ENCODE measurements at regions not wholly inside any gene's neighbourhood (a gene's known extent, or its start where the extent isn't known, plus 50 kb on each side); places are given as distances from the start of the nearest gene placed in this dataset.
A peak's percentile ranks its signal among the peaks of the same experiment; 100 is the strongest.

- Mint-ChIP-seq H3K4me3 (no peak overlapping the region), H3K9me3 (no peaks in the 10 kb centered on the region), H3K4me1 (no peaks in the 10 kb centered on the region), H3K36me3 (no peaks in the 10 kb centered on the region), H3K27ac (no peak overlapping the region), H3K27me3 (peaks cover 1 to 4% of the 10 kb centered on the region in 2 donors)
- CTCF ChIA-PET, result no interaction called here
- WGBS (ENCODE audit: insufficient coverage), result 67% methylated on average over 1 of the region's 1 CpG
- Histone ChIP-seq H3K9me3 (no peaks in the 10 kb centered on the region), H3K36me3 (ENCODE audit: control insufficient read depth in 2 of 2, extremely low read depth in 1 of 2, insufficient read depth in 1 of 2, low read length in 1 of 2) (no peaks in the 10 kb centered on the region), H3K27me3 (replicated peaks in 1 of 2; ENCODE audit: control insufficient read depth in 2 of 2, extremely low read depth in 1 of 2, insufficient read depth in 2 of 2, low read length in 1 of 2) (no peaks in the 10 kb centered on the region), H3K4me3 (ENCODE audit: control insufficient read depth in 1 of 2, extremely low read depth in 1 of 2, low read length in 1 of 2) (no peak overlapping the region), H3K27ac (ENCODE audit: low read length) (no peak overlapping the region), H3K4me1 (ENCODE audit: control insufficient read depth in 1 of 2, extremely low read depth in 1 of 2, insufficient read depth in 2 of 2, low read length in 2 of 2) (no peaks in the 10 kb centered on the region)
- DNase-seq, result no peak
- POLR2A ChIA-PET, result no interaction called here
- no peak for ATAC-seq (replicated peaks in 1 of 4)
Observed at GRCh38 chr3:81913886-81914663, 152.6 kb upstream of the GBE1 start.

- DNase-seq, result no peak
- H3K4me3 Mint-ChIP-seq, result no peak overlapping the region
- Histone ChIP-seq H3K9me3 (no peaks in the 10 kb centered on the region), H3K27ac (ENCODE audit: low read length) (no peak overlapping the region), H3K4me1 (ENCODE audit: control insufficient read depth in 1 of 2, extremely low read depth in 1 of 2, insufficient read depth in 2 of 2, low read length in 2 of 2) (no peaks in the 10 kb centered on the region), H3K36me3 (ENCODE audit: control insufficient read depth in 2 of 2, extremely low read depth in 1 of 2, insufficient read depth in 1 of 2, low read length in 1 of 2) (no peaks in the 10 kb centered on the region), H3K4me3 (ENCODE audit: control insufficient read depth in 1 of 2, extremely low read depth in 1 of 2, low read length in 1 of 2) (no peak overlapping the region), H3K27me3 (replicated peaks in 1 of 2; ENCODE audit: control insufficient read depth in 2 of 2, extremely low read depth in 1 of 2, insufficient read depth in 2 of 2, low read length in 1 of 2) (no peaks in the 10 kb centered on the region)
- WGBS (ENCODE audit: insufficient coverage), result no CpG with 5 or more reads among the region's 2 CpGs
- no peaks in the 10 kb centered on the region for H3K9me3 Mint-ChIP-seq
- no peaks in the 10 kb centered on the region for H3K36me3 Mint-ChIP-seq
- ATAC-seq (replicated peaks in 1 of 4), result no peak
- H3K4me1 Mint-ChIP-seq, result no peaks in the 10 kb centered on the region
- peaks cover 0 to 7% of the 10 kb centered on the region in 2 donors for H3K27me3 Mint-ChIP-seq
- H3K27ac Mint-ChIP-seq, result no peak overlapping the region
- ChIA-PET CTCF (interaction anchor here (0.7 to 1.4 kb wide), 2 partner anchors 148 to 182 kb away, joined by 3 read pairs; no protein-coding TSS in a partner anchor), POLR2A (no interaction called here)
Observed at GRCh38 chr3:81911221-81911620, 149.8 kb upstream of the GBE1 start.

DNA sequence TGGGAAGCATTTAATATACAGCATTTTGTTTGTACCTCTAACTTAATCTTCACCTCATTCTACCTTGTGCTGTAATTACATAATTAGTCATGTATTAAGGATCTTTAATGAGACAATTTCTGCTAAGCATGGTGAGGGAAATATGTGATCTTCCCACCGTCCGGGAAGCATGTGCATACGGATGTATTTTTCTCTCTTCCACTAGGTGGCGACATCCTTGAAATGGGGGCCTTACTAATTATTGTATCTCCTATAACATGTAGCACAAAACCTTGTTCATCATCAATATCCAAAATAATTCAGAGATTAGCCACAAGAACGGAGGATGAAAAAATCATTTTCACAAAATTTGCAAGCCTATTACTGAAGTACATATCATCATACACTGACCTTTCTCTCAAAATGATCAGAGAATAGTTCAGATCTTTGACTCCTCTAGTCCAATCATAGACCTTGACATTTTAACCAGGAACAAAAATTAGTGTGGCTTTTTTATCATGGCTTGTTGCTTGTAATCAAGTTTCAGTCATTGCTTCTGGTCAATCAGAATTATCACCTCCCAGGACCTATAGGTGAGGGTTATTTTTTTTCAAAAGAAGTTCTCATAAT, 148.9 kb upstream of the GBE1 start:
- ChIA-PET POLR2A (no interaction called here), CTCF (interaction anchor here in 1 of 2 donors (0.7 to 1.4 kb wide), 3 partner anchors 10 to 147 kb away, joined by 3 read pairs; no protein-coding TSS in a partner anchor)
- peak in 2 of 4 experiments; percentile 29 to 50 for ATAC-seq (replicated peaks in 1 of 4)
- Histone ChIP-seq H3K27ac (ENCODE audit: low read length) (no peak overlapping the region), H3K9me3 (no peaks in the 10 kb centered on the region), H3K4me1 (ENCODE audit: control insufficient read depth in 1 of 2, extremely low read depth in 1 of 2, insufficient read depth in 2 of 2, low read length in 2 of 2) (no peaks in the 10 kb centered on the region), H3K27me3 (replicated peaks in 1 of 2; ENCODE audit: control insufficient read depth in 2 of 2, extremely low read depth in 1 of 2, insufficient read depth in 2 of 2, low read length in 1 of 2) (no peaks in the 10 kb centered on the region), H3K4me3 (ENCODE audit: control insufficient read depth in 1 of 2, extremely low read depth in 1 of 2, low read length in 1 of 2) (no peak overlapping the region), H3K36me3 (ENCODE audit: control insufficient read depth in 2 of 2, extremely low read depth in 1 of 2, insufficient read depth in 1 of 2, low read length in 1 of 2) (no peaks in the 10 kb centered on the region)
- WGBS (ENCODE audit: insufficient coverage), result no CpG with 5 or more reads among the region's 5 CpGs
- Mint-ChIP-seq H3K27me3 (peaks cover under 1 to 6% of the 10 kb centered on the region in 2 donors), H3K4me1 (no peaks in the 10 kb centered on the region), H3K36me3 (no peaks in the 10 kb centered on the region), H3K9me3 (no peaks in the 10 kb centered on the region), H3K4me3 (no peak overlapping the region), H3K27ac (no peak overlapping the region)
- DNase-seq, result peak in 4 of 35 experiments; percentile 0 to 42 (median 2)

GRCh38 chr3:81909796-81910195, 148.4 kb upstream of the GBE1 start:
- Histone ChIP-seq H3K27ac (ENCODE audit: low read length) (no peak overlapping the region), H3K4me3 (ENCODE audit: control insufficient read depth in 1 of 2, extremely low read depth in 1 of 2, low read length in 1 of 2) (no peak overlapping the region), H3K4me1 (ENCODE audit: control insufficient read depth in 1 of 2, extremely low read depth in 1 of 2, insufficient read depth in 2 of 2, low read length in 2 of 2) (no peaks in the 10 kb centered on the region), H3K27me3 (replicated peaks in 1 of 2; ENCODE audit: control insufficient read depth in 2 of 2, extremely low read depth in 1 of 2, insufficient read depth in 2 of 2, low read length in 1 of 2) (no peaks in the 10 kb centered on the region), H3K9me3 (no peaks in the 10 kb centered on the region), H3K36me3 (ENCODE audit: control insufficient read depth in 2 of 2, extremely low read depth in 1 of 2, insufficient read depth in 1 of 2, low read length in 1 of 2) (no peaks in the 10 kb centered on the region)
- ChIA-PET POLR2A (no interaction called here), CTCF (interaction anchor here (0.6 to 1.4 kb wide), 10 partner anchors 9 to 1675 kb away, joined by 3 to 6 read pairs (median 3); no protein-coding TSS in a partner anchor)
- Mint-ChIP-seq H3K9me3 (no peaks in the 10 kb centered on the region), H3K36me3 (no peaks in the 10 kb centered on the region), H3K27me3 (peaks cover 1 to 8% of the 10 kb centered on the region in 2 donors), H3K4me1 (no peaks in the 10 kb centered on the region), H3K27ac (no peak overlapping the region), H3K4me3 (no peak overlapping the region)
- WGBS (ENCODE audit: insufficient coverage), result no CpG with 5 or more reads among the region's 3 CpGs
- no peak for DNase-seq
- no peak for ATAC-seq (replicated peaks in 1 of 4)

DNA sequence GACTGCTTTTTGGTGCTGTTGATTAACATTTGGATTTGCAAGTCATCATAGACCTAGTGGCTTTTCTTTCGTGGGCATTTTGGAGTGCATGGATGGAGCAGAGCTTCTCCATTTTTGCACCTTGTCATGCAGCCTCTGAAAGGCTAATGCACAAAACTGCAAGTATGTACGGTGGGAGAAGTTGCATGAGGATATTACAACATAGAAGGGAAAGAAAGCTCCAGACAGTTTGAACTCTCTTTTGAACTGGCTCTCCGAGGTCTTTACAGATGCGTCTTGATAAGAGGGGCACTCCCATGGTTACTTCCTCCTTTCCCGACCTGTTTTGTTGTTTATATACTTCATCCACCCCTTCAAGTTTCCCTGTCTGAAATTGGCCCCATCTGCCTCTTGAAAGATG, 147.1 kb upstream of the GBE1 start:
- H3K27me3 ChIP-seq (replicated peaks in 1 of 2; ENCODE audit: control insufficient read depth in 2 of 2, extremely low read depth in 1 of 2, insufficient read depth in 2 of 2, low read length in 1 of 2), result no peaks in the 10 kb centered on the region
- ChIA-PET POLR2A (no interaction called here), CTCF (interaction anchor here in 1 of 2 donors (0.5 kb wide), 1 partner anchor 293 kb away, joined by 4 read pairs; no protein-coding TSS in a partner anchor)
- H3K27ac ChIP-seq (ENCODE audit: low read length), result no peak overlapping the region
- DNase-seq (no peak), ATAC-seq (replicated peaks in 1 of 4) (no peak)
- H3K27ac Mint-ChIP-seq, result no peak overlapping the region
- no peaks in the 10 kb centered on the region for H3K36me3 Mint-ChIP-seq
- peaks cover 0 to 5% (median 0%) of the 10 kb centered on the region in 3 donors for H3K9me3 Mint-ChIP-seq
- H3K27me3 Mint-ChIP-seq, result peaks cover 1 to 12% of the 10 kb centered on the region in 2 donors
- H3K4me3 ChIP-seq (ENCODE audit: control insufficient read depth in 1 of 2, extremely low read depth in 1 of 2, low read length in 1 of 2), result no peak overlapping the region
- H3K9me3 ChIP-seq, result no peaks in the 10 kb centered on the region
- no peaks in the 10 kb centered on the region for H3K36me3 ChIP-seq (ENCODE audit: control insufficient read depth in 2 of 2, extremely low read depth in 1 of 2, insufficient read depth in 1 of 2, low read length in 1 of 2)
- no peaks in the 10 kb centered on the region for H3K4me1 ChIP-seq (ENCODE audit: control insufficient read depth in 1 of 2, extremely low read depth in 1 of 2, insufficient read depth in 2 of 2, low read length in 2 of 2)
- no peaks in the 10 kb centered on the region for H3K4me1 Mint-ChIP-seq
- 40% methylated on average over 1 of the region's 5 CpGs for WGBS (ENCODE audit: insufficient coverage)
- no peak overlapping the region for H3K4me3 Mint-ChIP-seq

GRCh38 chr3:81898336-81898735, 136.9 kb upstream of the GBE1 start:
- Mint-ChIP-seq H3K4me1 (no peaks in the 10 kb centered on the region), H3K36me3 (no peaks in the 10 kb centered on the region), H3K27ac (no peak overlapping the region), H3K27me3 (peaks cover 0 to 2% of the 10 kb centered on the region in 2 donors), H3K4me3 (no peak overlapping the region), H3K9me3 (no peaks in the 10 kb centered on the region)
- Histone ChIP-seq H3K9me3 (no peaks in the 10 kb centered on the region), H3K36me3 (ENCODE audit: control insufficient read depth in 2 of 2, extremely low read depth in 1 of 2, insufficient read depth in 1 of 2, low read length in 1 of 2) (no peaks in the 10 kb centered on the region), H3K4me1 (ENCODE audit: control insufficient read depth in 1 of 2, extremely low read depth in 1 of 2, insufficient read depth in 2 of 2, low read length in 2 of 2) (no peaks in the 10 kb centered on the region), H3K27ac (ENCODE audit: low read length) (no peak overlapping the region), H3K27me3 (replicated peaks in 1 of 2; ENCODE audit: control insufficient read depth in 2 of 2, extremely low read depth in 1 of 2, insufficient read depth in 2 of 2, low read length in 1 of 2) (no peaks in the 10 kb centered on the region), H3K4me3 (ENCODE audit: control insufficient read depth in 1 of 2, extremely low read depth in 1 of 2, low read length in 1 of 2) (no peak overlapping the region)
- ChIA-PET POLR2A (no interaction called here), CTCF (no interaction called here)
- WGBS (ENCODE audit: insufficient coverage), result no CpG with 5 or more reads among the region's 1 CpG
- ATAC-seq (replicated peaks in 1 of 4), result no peak
- no peak for DNase-seq
